HEK293 (cell line): ENCODE measurements at regions not wholly inside any gene's neighbourhood (a gene's known extent, or its start where the extent isn't known, plus 50 kb on each side); places are given as distances from the start of the nearest gene placed in this dataset.

Experiments
- CTCF ChIA-PET: fragments of 350-600 bp; formaldehyde crosslinking; extraction: SDS; loops from one replicate; lab custom pipeline; 2021; ENCODE audit warnings: antibody characterized with exemption; lab: Yijun Ruan, JAX
- POLR2A ChIA-PET: fragments of 300-600 bp; formaldehyde crosslinking; extraction: SDS; loops from one replicate; lab custom pipeline; 2020; ENCODE audit warnings: antibody characterized with exemption, inconsistent platforms; lab: Yijun Ruan, JAX
- H3K27ac ChIP-seq: fragments of 200-500 bp; sonication (Bioruptor generic); 2 replicates; pipeline ENCODE4 v1.5.1; 2014; ENCODE audit warnings: low read depth, low read length, control low read depth, inconsistent platforms; ENCODE audit errors: extremely low read depth
- H3K36me3 ChIP-seq, 2 experiments: fragments of 200-500 bp in 1 of 2; sonication (Bioruptor generic) in 1 of 2; 1 replicate in 1 of 2; 2 replicates in 1 of 2; pipeline ENCODE4 v1.5.1; 2014 to 2017; ENCODE audit warnings: inconsistent platforms in 2 of 2, low read length in 2 of 2; ENCODE audit not compliant: control insufficient read depth in 2 of 2, insufficient read depth in 1 of 2
- H3K4me1 ChIP-seq: fragments of 200-500 bp; sonication (Bioruptor generic); 2 replicates; pipeline ENCODE4 v1.5.1; 2014; ENCODE audit warnings: mild to moderate bottlenecking, low read length, inconsistent platforms; ENCODE audit not compliant: control insufficient read depth, insufficient read depth
- H3K4me3 ChIP-seq: 2 replicates; pipeline ENCODE4 v1.5.1; 2011; ENCODE audit warnings: low read depth, mild to moderate bottlenecking, control low read depth, low read length, moderate library complexity
- H3K9me3 ChIP-seq: fragments of 200-500 bp; sonication (Bioruptor generic); 2 replicates; pipeline ENCODE4 v1.5.1; 2014; ENCODE audit warnings: low read depth, low read length, inconsistent platforms; ENCODE audit not compliant: control insufficient read depth, insufficient read depth
- FEZF1 ChIP-seq: fragments of 450-650 bp; formaldehyde crosslinking; IDR thresholded peaks from 2 replicates; pipeline ENCODE4 v1.5.1; 2016; ENCODE audit warnings: missing biosample characterization, missing genetic modification characterization
- KLF8 ChIP-seq: fragments of 450-650 bp; formaldehyde crosslinking; IDR thresholded peaks from 2 replicates; pipeline ENCODE4 v1.5.1; 2016; ENCODE audit warnings: missing biosample characterization, missing genetic modification characterization
- PRDM1 ChIP-seq: fragments of 450-650 bp; formaldehyde crosslinking; IDR thresholded peaks from 2 replicates; pipeline ENCODE4; 2016; ENCODE audit warnings: missing biosample characterization, missing genetic modification characterization
- REST ChIP-seq: fragments of 450-650 bp; formaldehyde crosslinking; IDR thresholded peaks from 2 replicates; pipeline ENCODE4 v1.5.1; 2016; ENCODE audit warnings: missing biosample characterization, missing genetic modification characterization
- SETDB1 ChIP-seq: IDR thresholded peaks from one replicate; pipeline ENCODE4 v1.6.1; 2017; ENCODE audit warnings: mild to moderate bottlenecking, low read length, moderate library complexity, mixed read lengths; ENCODE audit not compliant: insufficient read length
- ZBTB20 ChIP-seq: fragments of 450-650 bp; formaldehyde crosslinking; IDR thresholded peaks from 2 replicates; pipeline ENCODE4 v1.5.1; 2016; ENCODE audit warnings: missing biosample characterization, missing genetic modification characterization
- ZBTB8A ChIP-seq: fragments of 450-650 bp; formaldehyde crosslinking; IDR thresholded peaks from 2 replicates; pipeline ENCODE4 v1.5.1; 2016; ENCODE audit warnings: missing biosample characterization, missing genetic modification characterization
- ZFP41 ChIP-seq: fragments of 450-650 bp; formaldehyde crosslinking; IDR thresholded peaks from 2 replicates; pipeline ENCODE4 v1.5.1; 2016; ENCODE audit warnings: missing biosample characterization, missing genetic modification characterization, borderline replicate concordance
- ZNF114 ChIP-seq: fragments of 450-650 bp; formaldehyde crosslinking; IDR thresholded peaks from 2 replicates; pipeline ENCODE4 v1.5.0; 2017; ENCODE audit warnings: missing biosample characterization, missing genetic modification characterization
- ZNF16 ChIP-seq: fragments of 450-650 bp; formaldehyde crosslinking; IDR thresholded peaks from 2 replicates; pipeline ENCODE4 v1.5.1; 2016; ENCODE audit warnings: low read depth, missing biosample characterization, missing genetic modification characterization
- ZNF2 ChIP-seq: fragments of 450-650 bp; formaldehyde crosslinking; IDR thresholded peaks from 2 replicates; pipeline ENCODE4 v1.5.1; 2016; ENCODE audit warnings: missing biosample characterization, missing genetic modification characterization
- ZNF239 ChIP-seq: fragments of 450-650 bp; formaldehyde crosslinking; IDR thresholded peaks from 2 replicates; pipeline ENCODE4 v1.5.1; 2016; ENCODE audit warnings: missing biosample characterization, missing genetic modification characterization
- ZNF248 ChIP-seq: fragments of 450-650 bp; formaldehyde crosslinking; IDR thresholded peaks from 2 replicates; pipeline ENCODE4 v1.5.1; 2017; ENCODE audit warnings: missing biosample characterization, missing genetic modification characterization
- ZNF324 ChIP-seq: fragments of 450-650 bp; formaldehyde crosslinking; IDR thresholded peaks from 2 replicates; pipeline ENCODE4 v1.5.1; 2016; ENCODE audit warnings: missing biosample characterization, missing genetic modification characterization
- ZNF366 ChIP-seq: fragments of 450-650 bp; formaldehyde crosslinking; conservative IDR thresholded peaks from 2 replicates; pipeline ENCODE4 v1.5.1; 2016; ENCODE audit warnings: missing biosample characterization, missing genetic modification characterization
- ZNF426 ChIP-seq: fragments of 450-650 bp; formaldehyde crosslinking; IDR thresholded peaks from 2 replicates; pipeline ENCODE4 v1.5.1; 2017; ENCODE audit warnings: missing biosample characterization, missing genetic modification characterization, mild to moderate bottlenecking, inconsistent platforms, moderate library complexity
- ZNF530 ChIP-seq: fragments of 450-650 bp; formaldehyde crosslinking; IDR thresholded peaks from 2 replicates; pipeline ENCODE4 v1.5.1; 2016; ENCODE audit warnings: low read depth, missing biosample characterization, missing genetic modification characterization
- ZNF544 ChIP-seq: fragments of 450-650 bp; formaldehyde crosslinking; IDR thresholded peaks from 2 replicates; pipeline ENCODE4 v1.5.0; 2017; ENCODE audit warnings: missing biosample characterization, missing genetic modification characterization
- ZNF600 ChIP-seq: fragments of 450-650 bp; formaldehyde crosslinking; IDR thresholded peaks from 2 replicates; pipeline ENCODE4 v1.5.1; 2016; ENCODE audit warnings: missing biosample characterization, missing genetic modification characterization
- ZNF626 ChIP-seq: fragments of 450-650 bp; sonication (Bioruptor Pico); formaldehyde crosslinking; IDR thresholded peaks from 2 replicates; pipeline ENCODE4 v1.5.1; 2018; ENCODE audit warnings: missing biosample characterization, missing genetic modification characterization, inconsistent platforms
- ZNF701 ChIP-seq: fragments of 450-650 bp; formaldehyde crosslinking; IDR thresholded peaks from 2 replicates; pipeline ENCODE4 v1.5.1; 2016; ENCODE audit warnings: missing biosample characterization, missing genetic modification characterization
- TF ChIP-seq, protein P1 (sequence below): fragments of 450-650 bp; formaldehyde crosslinking; IDR thresholded peaks from 2 replicates; pipeline ENCODE4 v1.5.1; 2016; ENCODE audit warnings: missing biosample characterization, missing genetic modification characterization
- TF ChIP-seq, protein P2 (sequence below): fragments of 450-650 bp; formaldehyde crosslinking; IDR thresholded peaks from 2 replicates; pipeline ENCODE4 v1.5.1; 2017; ENCODE audit warnings: missing biosample characterization, mild to moderate bottlenecking, missing genetic modification characterization, moderate library complexity
- TF ChIP-seq, protein P3 (sequence below): fragments of 450-650 bp; formaldehyde crosslinking; IDR thresholded peaks from 2 replicates; pipeline ENCODE4 v1.5.1; 2016; ENCODE audit warnings: missing biosample characterization, missing genetic modification characterization

- no peak for TF ChIP-seq ZNF544
- TF ChIP-seq, protein P1, sequence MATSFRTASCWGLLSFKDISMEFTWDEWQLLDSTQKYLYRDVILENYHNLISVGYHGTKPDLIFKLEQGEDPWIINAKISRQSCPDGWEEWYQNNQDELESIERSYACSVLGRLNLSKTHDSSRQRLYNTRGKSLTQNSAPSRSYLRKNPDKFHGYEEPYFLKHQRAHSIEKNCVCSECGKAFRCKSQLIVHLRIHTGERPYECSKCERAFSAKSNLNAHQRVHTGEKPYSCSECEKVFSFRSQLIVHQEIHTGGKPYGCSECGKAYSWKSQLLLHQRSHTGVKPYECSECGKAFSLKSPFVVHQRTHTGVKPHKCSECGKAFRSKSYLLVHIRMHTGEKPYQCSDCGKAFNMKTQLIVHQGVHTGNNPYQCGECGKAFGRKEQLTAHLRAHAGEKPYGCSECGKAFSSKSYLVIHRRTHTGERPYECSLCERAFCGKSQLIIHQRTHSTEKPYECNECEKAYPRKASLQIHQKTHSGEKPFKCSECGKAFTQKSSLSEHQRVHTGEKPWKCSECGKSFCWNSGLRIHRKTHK (tag by site-specific recombination): no peak
- TF ChIP-seq ZBTB8A (tag by site-specific recombination): no peak
- no peak for TF ChIP-seq REST (tag by site-specific recombination)
Observed at GRCh38 chr3:35522450-35522849, 116.9 kb upstream of the ARPP21 start.

GRCh38 chr3:35523074-35523473 is 116.3 kb upstream of the ARPP21 start:
- no peaks in the 10 kb centered on the region for H3K36me3 ChIP-seq
- H3K9me3 ChIP-seq: no peaks in the 10 kb centered on the region
- TF ChIP-seq ZNF701 (tag by site-specific recombination) (no peak), PRDM1 (tag by site-specific recombination) (no peak), FEZF1 (no peak), ZNF600 (tag by site-specific recombination) (no peak), ZNF324 (tag by site-specific recombination) (no peak), ZNF2 (tag by site-specific recombination) (no peak), KLF8 (tag by site-specific recombination) (no peak), ZNF426 (tag by site-specific recombination) (no peak), ZNF114 (no peak), ZNF248 (tag by site-specific recombination) (no peak), ZNF626 (no peak), ZNF239 (no peak)
- TF ChIP-seq, all 188 proteins: peak for 0
- Histone ChIP-seq H3K4me1 (no peaks in the 10 kb centered on the region), H3K4me3 (no peak overlapping the region), H3K27ac (no peak overlapping the region)
- ChIA-PET POLR2A (no interaction called here), CTCF (no interaction called here)

More at GRCh38 chr3:35522450-35522849, 116.9 kb upstream of the ARPP21 start:
- Histone ChIP-seq H3K9me3 (no peaks in the 10 kb centered on the region), H3K4me3 (no peak overlapping the region), H3K27ac (no peak overlapping the region), H3K36me3 (no peaks in the 10 kb centered on the region), H3K4me1 (no peaks in the 10 kb centered on the region)
- POLR2A ChIA-PET: no interaction called here
- CTCF ChIA-PET: no interaction called here

- no peaks in the 10 kb centered on the region for H3K9me3 ChIP-seq
- ChIA-PET CTCF (no interaction called here), POLR2A (no interaction called here)
- H3K4me1 ChIP-seq: no peaks in the 10 kb centered on the region
- no peaks in the 10 kb centered on the region for H3K36me3 ChIP-seq
- no peak overlapping the region for H3K27ac ChIP-seq
- TF ChIP-seq ZNF2 (tag by site-specific recombination): no peak
- TF ChIP-seq ZBTB20: no peak
- TF ChIP-seq, protein P2, sequence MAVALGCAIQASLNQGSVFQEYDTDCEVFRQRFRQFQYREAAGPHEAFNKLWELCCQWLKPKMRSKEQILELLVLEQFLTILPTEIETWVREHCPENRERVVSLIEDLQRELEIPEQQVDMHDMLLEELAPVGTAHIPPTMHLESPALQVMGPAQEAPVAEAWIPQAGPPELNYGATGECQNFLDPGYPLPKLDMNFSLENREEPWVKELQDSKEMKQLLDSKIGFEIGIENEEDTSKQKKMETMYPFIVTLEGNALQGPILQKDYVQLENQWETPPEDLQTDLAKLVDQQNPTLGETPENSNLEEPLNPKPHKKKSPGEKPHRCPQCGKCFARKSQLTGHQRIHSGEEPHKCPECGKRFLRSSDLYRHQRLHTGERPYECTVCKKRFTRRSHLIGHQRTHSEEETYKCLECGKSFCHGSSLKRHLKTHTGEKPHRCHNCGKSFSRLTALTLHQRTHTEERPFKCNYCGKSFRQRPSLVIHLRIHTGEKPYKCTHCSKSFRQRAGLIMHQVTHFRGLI (tag by site-specific recombination): no peak
- TF ChIP-seq ZNF366 (tag by site-specific recombination): no peak
- no peak for TF ChIP-seq ZNF530
- TF ChIP-seq ZFP41 (tag by site-specific recombination): no peak
- TF ChIP-seq SETDB1: no peak
- TF ChIP-seq ZNF16 (tag by site-specific recombination): no peak
- TF ChIP-seq, protein P3, sequence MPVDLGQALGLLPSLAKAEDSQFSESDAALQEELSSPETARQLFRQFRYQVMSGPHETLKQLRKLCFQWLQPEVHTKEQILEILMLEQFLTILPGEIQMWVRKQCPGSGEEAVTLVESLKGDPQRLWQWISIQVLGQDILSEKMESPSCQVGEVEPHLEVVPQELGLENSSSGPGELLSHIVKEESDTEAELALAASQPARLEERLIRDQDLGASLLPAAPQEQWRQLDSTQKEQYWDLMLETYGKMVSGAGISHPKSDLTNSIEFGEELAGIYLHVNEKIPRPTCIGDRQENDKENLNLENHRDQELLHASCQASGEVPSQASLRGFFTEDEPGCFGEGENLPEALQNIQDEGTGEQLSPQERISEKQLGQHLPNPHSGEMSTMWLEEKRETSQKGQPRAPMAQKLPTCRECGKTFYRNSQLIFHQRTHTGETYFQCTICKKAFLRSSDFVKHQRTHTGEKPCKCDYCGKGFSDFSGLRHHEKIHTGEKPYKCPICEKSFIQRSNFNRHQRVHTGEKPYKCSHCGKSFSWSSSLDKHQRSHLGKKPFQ: no peak
- H3K4me3 ChIP-seq: no peak overlapping the region
Observed at GRCh38 chr3:35523838-35524237, 115.5 kb upstream of the ARPP21 start.
